Spleen (tissue), 7 donors: ENCODE measurements at regions not wholly inside any gene's neighbourhood (a gene's known extent, or its start where the extent isn't known, plus 50 kb on each side); places are given as distances from the start of the nearest gene placed in this dataset.

Experiments
- POLR2A ChIP-seq, 3 donors: fragments of 450-650 bp; IDR thresholded peaks; one replicate each; pipeline ENCODE4 v1.5.1; 2017; ENCODE audit warnings: antibody characterized with exemption in 3 of 3, mild to moderate bottlenecking in 1 of 3
- POLR2AphosphoS5 ChIP-seq, 3 donors: sonication (generic); formaldehyde crosslinking; IDR thresholded peaks; one replicate each; pipeline ENCODE4 v1.5.1; 2017; ENCODE audit warnings: antibody characterized with exemption in 3 of 3
- TF ChIP-seq, protein P1 (sequence below), 11 experiments: fragments of 200-600 bp in 7 of 11; fragments of 450-650 bp in 4 of 11; sonication (generic) in 4 of 11; IDR thresholded peaks in 8 of 11; conservative IDR thresholded peaks in 3 of 11; 1 replicate in 7 of 11; 2 replicates in 4 of 11; pipeline versions ENCODE4 v1.4.0 to v1.8.0; 2016 to 2021; ENCODE audit warnings: antibody characterized with exemption in 11 of 11, inconsistent platforms in 4 of 11, mild to moderate bottlenecking in 1 of 11
- donor health status: DM: no; HTN: no; CAD: no; lungs with moderate emphysema.
- donor health status: DM: no; HTN: no; CAD: no.
- donor health status: DM: no; HTN: no; CAD: no.

DNA sequence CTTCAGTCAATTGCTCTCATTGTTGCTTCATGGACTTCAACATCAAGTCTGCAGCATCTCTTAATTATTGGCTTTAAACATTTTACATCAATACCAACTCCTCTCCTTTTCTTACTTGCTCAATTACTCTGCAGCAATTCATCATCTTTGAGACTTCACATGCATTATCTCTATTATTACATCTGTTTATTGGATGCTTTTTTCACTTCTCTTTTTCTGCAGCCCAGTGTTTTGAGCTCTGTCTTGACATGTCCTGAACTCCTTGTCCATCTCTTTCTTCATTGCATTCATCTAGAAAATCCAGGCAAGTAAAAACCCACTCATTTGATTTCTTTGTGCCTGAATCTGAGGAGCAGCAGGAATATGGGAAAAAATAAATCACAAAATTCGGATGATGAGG is 647.9 kb downstream of the PLCL1 start:
- TF ChIP-seq, protein P1, sequence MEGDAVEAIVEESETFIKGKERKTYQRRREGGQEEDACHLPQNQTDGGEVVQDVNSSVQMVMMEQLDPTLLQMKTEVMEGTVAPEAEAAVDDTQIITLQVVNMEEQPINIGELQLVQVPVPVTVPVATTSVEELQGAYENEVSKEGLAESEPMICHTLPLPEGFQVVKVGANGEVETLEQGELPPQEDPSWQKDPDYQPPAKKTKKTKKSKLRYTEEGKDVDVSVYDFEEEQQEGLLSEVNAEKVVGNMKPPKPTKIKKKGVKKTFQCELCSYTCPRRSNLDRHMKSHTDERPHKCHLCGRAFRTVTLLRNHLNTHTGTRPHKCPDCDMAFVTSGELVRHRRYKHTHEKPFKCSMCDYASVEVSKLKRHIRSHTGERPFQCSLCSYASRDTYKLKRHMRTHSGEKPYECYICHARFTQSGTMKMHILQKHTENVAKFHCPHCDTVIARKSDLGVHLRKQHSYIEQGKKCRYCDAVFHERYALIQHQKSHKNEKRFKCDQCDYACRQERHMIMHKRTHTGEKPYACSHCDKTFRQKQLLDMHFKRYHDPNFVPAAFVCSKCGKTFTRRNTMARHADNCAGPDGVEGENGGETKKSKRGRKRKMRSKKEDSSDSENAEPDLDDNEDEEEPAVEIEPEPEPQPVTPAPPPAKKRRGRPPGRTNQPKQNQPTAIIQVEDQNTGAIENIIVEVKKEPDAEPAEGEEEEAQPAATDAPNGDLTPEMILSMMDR (IDR thresholded peaks at IDR 0.05 in 8 of 11, conservative IDR thresholded peaks at IDR 0.05 in 3 of 11) = no peak
- TF ChIP-seq POLR2AphosphoS5 (IDR thresholded peaks at IDR 0.05) = no peak
- TF ChIP-seq POLR2A (IDR thresholded peaks at IDR 0.05) = no peak
